Non-pigmented ciliary epithelial cell (primary cell): ENCODE measurements at regions not wholly inside any gene's neighbourhood (a gene's known extent, or its start where the extent isn't known, plus 50 kb on each side); places are given as distances from the start of the nearest gene placed in this dataset.

Experiments
- DNase-seq: peaks from one replicate; pipeline ENCODE4 v3.0.0-alpha.2; 2010; ENCODE audit warnings: low read depth

GRCh38 chr19:30666301-30666803, 294.2 kb downstream of the ZNF536 start:
- no peak for DNase-seq

GRCh38 chr19:30665449-30665848, 293.3 kb downstream of the ZNF536 start:
- no peak for DNase-seq

- no peak for DNase-seq
Measured at GRCh38 chr19:30663611-30664174, 291.5 kb downstream of the ZNF536 start.

- no peak for DNase-seq
Measured at GRCh38 chr19:30662211-30662861, 290.2 kb downstream of the ZNF536 start.

GRCh38 chr19:30659638-30660037, 287.5 kb downstream of the ZNF536 start:
- DNase-seq: no peak

GRCh38 chr19:30656520-30657100, 284.4 kb downstream of the ZNF536 start:
- DNase-seq: no peak

- DNase-seq: no peak
Measured at GRCh38 chr19:30653646-30654386, 281.6 kb downstream of the ZNF536 start.

- DNase-seq: no peak
Measured at GRCh38 chr19:30652751-30653150, 280.6 kb downstream of the ZNF536 start.

- no peak for DNase-seq
Measured at GRCh38 chr19:30651691-30652090, 279.5 kb downstream of the ZNF536 start.

- no peak for DNase-seq
Measured at GRCh38 chr19:30651066-30651465, 278.9 kb downstream of the ZNF536 start.

- DNase-seq: no peak
Measured at GRCh38 chr19:30649934-30650614, 277.9 kb downstream of the ZNF536 start.

GRCh38 chr19:30648866-30649862, 277.0 kb downstream of the ZNF536 start:
- no peak for DNase-seq

GRCh38 chr19:30647891-30648720, 275.9 kb downstream of the ZNF536 start:
- DNase-seq: no peak

GRCh38 chr19:30646806-30647205, 274.6 kb downstream of the ZNF536 start:
- DNase-seq: no peak

GRCh38 chr19:30645946-30646577, 273.9 kb downstream of the ZNF536 start:
- no peak for DNase-seq

- no peak for DNase-seq
Measured at GRCh38 chr19:30640252-30640965, 268.2 kb downstream of the ZNF536 start.

- DNase-seq: no peak
Measured at GRCh38 chr19:30638889-30639288, 266.7 kb downstream of the ZNF536 start.

GRCh38 chr19:30637926-30638325, 265.7 kb downstream of the ZNF536 start:
- DNase-seq: no peak
